GM23338 (cell line): ENCODE measurements at regions not wholly inside any gene's neighbourhood (a gene's known extent, or its start where the extent isn't known, plus 50 kb on each side); places are given as distances from the start of the nearest gene placed in this dataset.

Experiments used
- ATAC-seq: fragments of 200-7000 bp; cut with Tn5 transposase; 3 replicates; pipeline ENCODE4 v1.9.1; 2020
- DNase-seq: peaks from one replicate; pipeline ENCODE4 v3.0.0-alpha.2; 2015; ENCODE audit warnings: low spot score
- H2AFZ ChIP-seq: fragments of 200-600 bp; sonication (generic); 2 replicates; pipeline ENCODE4 v1.8.0; 2016; ENCODE audit warnings: antibody characterized with exemption, mild to moderate bottlenecking, moderate library complexity
- H3F3A ChIP-seq: fragments of 200-600 bp; sonication (generic); replicated peaks from 2 replicates; pipeline ENCODE4 v1.8.0; 2017; ENCODE audit warnings: antibody characterized with exemption, mixed run types, low read depth
- H3K27ac ChIP-seq: fragments of 200-600 bp; sonication (generic); 2 replicates; pipeline ENCODE4 v1.6.1; 2016; ENCODE audit warnings: low read depth
- H3K27me3 ChIP-seq: fragments of 200-600 bp; sonication (generic); 2 replicates; pipeline ENCODE4 v1.8.0; 2016; ENCODE audit warnings: mild to moderate bottlenecking, mixed run types, moderate library complexity; ENCODE audit not compliant: insufficient read depth
- H3K36me3 ChIP-seq: fragments of 200-600 bp; sonication (generic); 2 replicates; pipeline ENCODE4 v1.8.0; 2016; ENCODE audit warnings: mild to moderate bottlenecking; ENCODE audit not compliant: insufficient read depth
- H3K4me1 ChIP-seq: fragments of 200-600 bp; sonication (generic); 2 replicates; pipeline ENCODE4 v1.8.0; 2016; ENCODE audit warnings: mild to moderate bottlenecking, moderate library complexity; ENCODE audit not compliant: insufficient read depth
- H3K4me2 ChIP-seq: fragments of 200-600 bp; sonication (generic); 2 replicates; pipeline ENCODE4 v1.7.1; 2017; ENCODE audit warnings: mixed run types
- H3K4me3 ChIP-seq: fragments of 200-600 bp; sonication (generic); 2 replicates; pipeline ENCODE4 v1.6.1; 2016; ENCODE audit warnings: mixed run types
- H3K79me2 ChIP-seq: fragments of 200-600 bp; sonication (generic); replicated peaks from 2 replicates; pipeline ENCODE4 v1.8.0; 2017; ENCODE audit warnings: mild to moderate bottlenecking; ENCODE audit not compliant: insufficient read depth
- H3K9me2 ChIP-seq: fragments of 200-600 bp; sonication (generic); 2 replicates; pipeline ENCODE4 v1.8.0; 2017; ENCODE audit not compliant: insufficient read depth
- H4K20me1 ChIP-seq: fragments of 200-600 bp; sonication (generic); replicated peaks from 2 replicates; pipeline ENCODE4 v1.8.0; 2017; ENCODE audit warnings: mild to moderate bottlenecking; ENCODE audit not compliant: insufficient read depth
- H3K27ac Mint-ChIP-seq: 2 replicates; pipeline ENCODE4 v1.8.0; 2020; ENCODE audit warnings: inconsistent platforms, mild to moderate bottlenecking, moderate library complexity, mixed read lengths
- H3K27me3 Mint-ChIP-seq: 3 replicates; pipeline ENCODE4 v1.8.0; 2022; ENCODE audit warnings: low read depth, mild to moderate bottlenecking, moderate library complexity, mixed read lengths, inconsistent platforms; ENCODE audit not compliant: insufficient read depth, poor library complexity
- H3K36me3 Mint-ChIP-seq: 3 replicates; pipeline ENCODE4 v1.8.0; 2021; ENCODE audit warnings: low read depth, mild to moderate bottlenecking, inconsistent platforms, moderate library complexity, mixed read lengths
- H3K4me1 Mint-ChIP-seq: 3 replicates; pipeline ENCODE4 v1.8.0; 2020; ENCODE audit warnings: mild to moderate bottlenecking, inconsistent platforms, mixed read lengths
- H3K4me3 Mint-ChIP-seq: 3 replicates; pipeline ENCODE4 v1.8.0; 2021; ENCODE audit warnings: moderate library complexity, mild to moderate bottlenecking, inconsistent platforms, mixed read lengths
- H3K9me3 Mint-ChIP-seq: 3 replicates; pipeline ENCODE4 v1.8.0; 2020; ENCODE audit warnings: moderate library complexity, mild to moderate bottlenecking, inconsistent platforms, mixed read lengths
- CREB1 ChIP-seq: fragments of 250-450 bp; sonication (Bioruptor Pico); IDR thresholded peaks from 2 replicates; pipeline ENCODE4 v1.5.0; 2020; ENCODE audit warnings: low read depth, mild to moderate bottlenecking, moderate library complexity
- EZH2 ChIP-seq: fragments of 200-600 bp; sonication (generic); IDR thresholded peaks from one replicate; pipeline ENCODE4 v1.8.0; 2017; ENCODE audit warnings: antibody characterized with exemption, mild to moderate bottlenecking, low read depth; ENCODE audit not compliant: unreplicated experiment
- NANOG ChIP-seq: IDR thresholded peaks from 2 replicates; pipeline ENCODE4 v1.6.1; 2016; ENCODE audit warnings: antibody characterized with exemption, borderline replicate concordance
- POLR2AphosphoS5 ChIP-seq: IDR thresholded peaks from 2 replicates; pipeline ENCODE4 v1.6.1; 2016; ENCODE audit warnings: antibody characterized with exemption, low read depth
- STAT1 ChIP-seq: IDR thresholded peaks from one replicate; pipeline ENCODE4 v1.6.1; 2016; ENCODE audit warnings: antibody characterized with exemption; ENCODE audit not compliant: unreplicated experiment
- TF ChIP-seq, protein P1 (sequence below): IDR thresholded peaks from one replicate; pipeline ENCODE4 v1.6.1; 2018; ENCODE audit warnings: antibody characterized with exemption; ENCODE audit not compliant: unreplicated experiment
- TF ChIP-seq, protein P2 (sequence below): IDR thresholded peaks from 2 replicates; pipeline ENCODE4 v1.6.1; 2016; ENCODE audit warnings: antibody characterized with exemption
- TF ChIP-seq, protein P3 (sequence below): fragments of 250-450 bp; sonication (Bioruptor Pico); IDR thresholded peaks from 2 replicates; pipeline ENCODE4 v1.5.0; 2020; ENCODE audit warnings: mild to moderate bottlenecking, moderate library complexity

DNA sequence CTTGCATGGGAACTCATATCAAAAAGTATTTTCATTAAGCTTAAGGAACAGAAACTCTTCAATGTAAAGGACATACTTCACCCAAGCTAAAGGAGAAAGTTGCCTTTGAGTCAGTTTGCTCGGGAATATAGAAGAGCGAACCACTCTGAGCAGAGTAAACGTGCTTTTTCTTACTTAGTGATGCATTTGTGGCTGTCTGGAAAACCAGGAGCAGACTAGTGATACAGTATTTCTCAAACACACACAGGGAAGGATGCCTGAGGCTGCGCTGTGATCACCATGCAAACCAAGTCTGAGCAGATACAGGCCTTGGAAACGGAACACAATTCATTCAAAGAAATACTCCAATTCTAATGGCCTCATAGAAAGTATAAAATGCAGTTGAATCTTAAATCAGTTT lies 121.0 kb upstream of the CDIN1 start:
- H3K4me1 Mint-ChIP-seq = peaks cover 8% of the 10 kb centered on the region; the same call in 2 of the 3 replicates
- Histone ChIP-seq H2AFZ (peak overlapping the region; percentile 53), H3K4me2 (no peak overlapping the region)

More for the DNA sequence above, 121.0 kb upstream of the CDIN1 start:
- peaks cover 14% of the 10 kb centered on the region; the same call in 2 of the 3 replicates for H3K36me3 Mint-ChIP-seq
- no peak overlapping the region for H3K4me3 ChIP-seq
- no peaks in the 10 kb centered on the region for H4K20me1 ChIP-seq
- no peak overlapping the region for H3K4me3 Mint-ChIP-seq
- no peaks in the 10 kb centered on the region for H3K4me1 ChIP-seq
- no peaks in the 10 kb centered on the region for H3K79me2 ChIP-seq
- no peaks in the 10 kb centered on the region for H3K27me3 ChIP-seq
- peak; percentile 6 for DNase-seq
- no peaks in the 10 kb centered on the region for H3K9me2 ChIP-seq
- no peaks in the 10 kb centered on the region for H3F3A ChIP-seq
- 0 out of 2 replicates have a peak, but pooled peaks cover 7% of the 10 kb centered on the region for H3K36me3 ChIP-seq
- ATAC-seq = peak; percentile 45; the same call in 1 of the 3 replicates
- no peak overlapping the region for H3K27ac Mint-ChIP-seq
- peaks cover 20% of the 10 kb centered on the region; the same call in 2 of the 3 replicates for H3K9me3 Mint-ChIP-seq
- no peak for TF ChIP-seq STAT1
- TF ChIP-seq, protein P1, sequence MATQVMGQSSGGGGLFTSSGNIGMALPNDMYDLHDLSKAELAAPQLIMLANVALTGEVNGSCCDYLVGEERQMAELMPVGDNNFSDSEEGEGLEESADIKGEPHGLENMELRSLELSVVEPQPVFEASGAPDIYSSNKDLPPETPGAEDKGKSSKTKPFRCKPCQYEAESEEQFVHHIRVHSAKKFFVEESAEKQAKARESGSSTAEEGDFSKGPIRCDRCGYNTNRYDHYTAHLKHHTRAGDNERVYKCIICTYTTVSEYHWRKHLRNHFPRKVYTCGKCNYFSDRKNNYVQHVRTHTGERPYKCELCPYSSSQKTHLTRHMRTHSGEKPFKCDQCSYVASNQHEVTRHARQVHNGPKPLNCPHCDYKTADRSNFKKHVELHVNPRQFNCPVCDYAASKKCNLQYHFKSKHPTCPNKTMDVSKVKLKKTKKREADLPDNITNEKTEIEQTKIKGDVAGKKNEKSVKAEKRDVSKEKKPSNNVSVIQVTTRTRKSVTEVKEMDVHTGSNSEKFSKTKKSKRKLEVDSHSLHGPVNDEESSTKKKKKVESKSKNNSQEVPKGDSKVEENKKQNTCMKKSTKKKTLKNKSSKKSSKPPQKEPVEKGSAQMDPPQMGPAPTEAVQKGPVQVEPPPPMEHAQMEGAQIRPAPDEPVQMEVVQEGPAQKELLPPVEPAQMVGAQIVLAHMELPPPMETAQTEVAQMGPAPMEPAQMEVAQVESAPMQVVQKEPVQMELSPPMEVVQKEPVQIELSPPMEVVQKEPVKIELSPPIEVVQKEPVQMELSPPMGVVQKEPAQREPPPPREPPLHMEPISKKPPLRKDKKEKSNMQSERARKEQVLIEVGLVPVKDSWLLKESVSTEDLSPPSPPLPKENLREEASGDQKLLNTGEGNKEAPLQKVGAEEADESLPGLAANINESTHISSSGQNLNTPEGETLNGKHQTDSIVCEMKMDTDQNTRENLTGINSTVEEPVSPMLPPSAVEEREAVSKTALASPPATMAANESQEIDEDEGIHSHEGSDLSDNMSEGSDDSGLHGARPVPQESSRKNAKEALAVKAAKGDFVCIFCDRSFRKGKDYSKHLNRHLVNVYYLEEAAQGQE = no peak
- TF ChIP-seq, protein P2, sequence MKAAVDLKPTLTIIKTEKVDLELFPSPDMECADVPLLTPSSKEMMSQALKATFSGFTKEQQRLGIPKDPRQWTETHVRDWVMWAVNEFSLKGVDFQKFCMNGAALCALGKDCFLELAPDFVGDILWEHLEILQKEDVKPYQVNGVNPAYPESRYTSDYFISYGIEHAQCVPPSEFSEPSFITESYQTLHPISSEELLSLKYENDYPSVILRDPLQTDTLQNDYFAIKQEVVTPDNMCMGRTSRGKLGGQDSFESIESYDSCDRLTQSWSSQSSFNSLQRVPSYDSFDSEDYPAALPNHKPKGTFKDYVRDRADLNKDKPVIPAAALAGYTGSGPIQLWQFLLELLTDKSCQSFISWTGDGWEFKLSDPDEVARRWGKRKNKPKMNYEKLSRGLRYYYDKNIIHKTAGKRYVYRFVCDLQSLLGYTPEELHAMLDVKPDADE = no peak
- no peak for TF ChIP-seq CREB1 (CRISPR knock-in tag)
- TF ChIP-seq NANOG = no peak
- TF ChIP-seq EZH2 = no peak
- TF ChIP-seq, protein P3, sequence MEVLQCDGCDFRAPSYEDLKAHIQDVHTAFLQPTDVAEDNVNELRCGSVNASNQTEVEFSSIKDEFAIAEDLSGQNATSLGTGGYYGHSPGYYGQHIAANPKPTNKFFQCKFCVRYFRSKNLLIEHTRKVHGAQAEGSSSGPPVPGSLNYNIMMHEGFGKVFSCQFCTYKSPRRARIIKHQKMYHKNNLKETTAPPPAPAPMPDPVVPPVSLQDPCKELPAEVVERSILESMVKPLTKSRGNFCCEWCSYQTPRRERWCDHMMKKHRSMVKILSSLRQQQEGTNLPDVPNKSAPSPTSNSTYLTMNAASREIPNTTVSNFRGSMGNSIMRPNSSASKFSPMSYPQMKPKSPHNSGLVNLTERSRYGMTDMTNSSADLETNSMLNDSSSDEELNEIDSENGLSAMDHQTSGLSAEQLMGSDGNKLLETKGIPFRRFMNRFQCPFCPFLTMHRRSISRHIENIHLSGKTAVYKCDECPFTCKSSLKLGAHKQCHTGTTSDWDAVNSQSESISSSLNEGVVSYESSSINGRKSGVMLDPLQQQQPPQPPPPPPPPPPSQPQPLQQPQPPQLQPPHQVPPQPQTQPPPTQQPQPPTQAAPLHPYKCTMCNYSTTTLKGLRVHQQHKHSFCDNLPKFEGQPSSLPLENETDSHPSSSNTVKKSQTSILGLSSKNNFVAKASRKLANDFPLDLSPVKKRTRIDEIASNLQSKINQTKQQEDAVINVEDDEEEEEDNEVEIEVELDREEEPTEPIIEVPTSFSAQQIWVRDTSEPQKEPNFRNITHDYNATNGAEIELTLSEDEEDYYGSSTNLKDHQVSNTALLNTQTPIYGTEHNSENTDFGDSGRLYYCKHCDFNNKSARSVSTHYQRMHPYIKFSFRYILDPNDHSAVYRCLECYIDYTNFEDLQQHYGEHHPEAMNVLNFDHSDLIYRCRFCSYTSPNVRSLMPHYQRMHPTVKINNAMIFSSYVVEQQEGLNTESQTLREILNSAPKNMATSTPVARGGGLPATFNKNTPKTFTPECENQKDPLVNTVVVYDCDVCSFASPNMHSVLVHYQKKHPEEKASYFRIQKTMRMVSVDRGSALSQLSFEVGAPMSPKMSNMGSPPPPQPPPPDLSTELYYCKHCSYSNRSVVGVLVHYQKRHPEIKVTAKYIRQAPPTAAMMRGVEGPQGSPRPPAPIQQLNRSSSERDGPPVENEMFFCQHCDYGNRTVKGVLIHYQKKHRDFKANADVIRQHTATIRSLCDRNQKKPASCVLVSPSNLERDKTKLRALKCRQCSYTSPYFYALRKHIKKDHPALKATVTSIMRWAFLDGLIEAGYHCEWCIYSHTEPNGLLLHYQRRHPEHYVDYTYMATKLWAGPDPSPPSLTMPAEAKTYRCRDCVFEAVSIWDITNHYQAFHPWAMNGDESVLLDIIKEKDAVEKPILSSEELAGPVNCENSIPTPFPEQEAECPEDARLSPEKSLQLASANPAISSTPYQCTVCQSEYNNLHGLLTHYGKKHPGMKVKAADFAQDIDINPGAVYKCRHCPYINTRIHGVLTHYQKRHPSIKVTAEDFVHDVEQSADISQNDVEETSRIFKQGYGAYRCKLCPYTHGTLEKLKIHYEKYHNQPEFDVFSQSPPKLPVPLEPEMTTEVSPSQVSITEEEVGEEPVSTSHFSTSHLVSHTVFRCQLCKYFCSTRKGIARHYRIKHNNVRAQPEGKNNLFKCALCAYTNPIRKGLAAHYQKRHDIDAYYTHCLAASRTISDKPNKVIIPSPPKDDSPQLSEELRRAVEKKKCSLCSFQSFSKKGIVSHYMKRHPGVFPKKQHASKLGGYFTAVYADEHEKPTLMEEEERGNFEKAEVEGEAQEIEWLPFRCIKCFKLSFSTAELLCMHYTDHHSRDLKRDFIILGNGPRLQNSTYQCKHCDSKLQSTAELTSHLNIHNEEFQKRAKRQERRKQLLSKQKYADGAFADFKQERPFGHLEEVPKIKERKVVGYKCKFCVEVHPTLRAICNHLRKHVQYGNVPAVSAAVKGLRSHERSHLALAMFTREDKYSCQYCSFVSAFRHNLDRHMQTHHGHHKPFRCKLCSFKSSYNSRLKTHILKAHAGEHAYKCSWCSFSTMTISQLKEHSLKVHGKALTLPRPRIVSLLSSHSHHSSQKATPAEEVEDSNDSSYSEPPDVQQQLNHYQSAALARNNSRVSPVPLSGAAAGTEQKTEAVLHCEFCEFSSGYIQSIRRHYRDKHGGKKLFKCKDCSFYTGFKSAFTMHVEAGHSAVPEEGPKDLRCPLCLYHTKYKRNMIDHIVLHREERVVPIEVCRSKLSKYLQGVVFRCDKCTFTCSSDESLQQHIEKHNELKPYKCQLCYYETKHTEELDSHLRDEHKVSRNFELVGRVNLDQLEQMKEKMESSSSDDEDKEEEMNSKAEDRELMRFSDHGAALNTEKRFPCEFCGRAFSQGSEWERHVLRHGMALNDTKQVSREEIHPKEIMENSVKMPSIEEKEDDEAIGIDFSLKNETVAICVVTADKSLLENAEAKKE (CRISPR knock-in tag) = no peak
- no peak for TF ChIP-seq POLR2AphosphoS5
- no peaks in the 10 kb centered on the region for H3K27me3 Mint-ChIP-seq
- no peak overlapping the region for H3K27ac ChIP-seq
